ENCODE measurements at regions not wholly inside any gene's neighbourhood (a gene's known extent, or its start where the extent isn't known, plus 50 kb on each side); places are given as distances from the start of the nearest gene placed in this dataset.

GRCh38 chr11:29249713-29250112 lies 767.1 kb downstream of the KCNA4 start:
- TF ChIP-seq CTCF (IDR thresholded peaks at IDR 0.05; ENCODE audit: insufficient read depth, low read depth, low read length) (no peak), EZH2 (IDR thresholded peaks at IDR 0.05; ENCODE audit: insufficient read depth, low read length) (no peak)
